ENCODE measurements at regions not wholly inside any gene's neighbourhood (a gene's known extent, or its start where the extent isn't known, plus 50 kb on each side); places are given as distances from the start of the nearest gene placed in this dataset.

DNA sequence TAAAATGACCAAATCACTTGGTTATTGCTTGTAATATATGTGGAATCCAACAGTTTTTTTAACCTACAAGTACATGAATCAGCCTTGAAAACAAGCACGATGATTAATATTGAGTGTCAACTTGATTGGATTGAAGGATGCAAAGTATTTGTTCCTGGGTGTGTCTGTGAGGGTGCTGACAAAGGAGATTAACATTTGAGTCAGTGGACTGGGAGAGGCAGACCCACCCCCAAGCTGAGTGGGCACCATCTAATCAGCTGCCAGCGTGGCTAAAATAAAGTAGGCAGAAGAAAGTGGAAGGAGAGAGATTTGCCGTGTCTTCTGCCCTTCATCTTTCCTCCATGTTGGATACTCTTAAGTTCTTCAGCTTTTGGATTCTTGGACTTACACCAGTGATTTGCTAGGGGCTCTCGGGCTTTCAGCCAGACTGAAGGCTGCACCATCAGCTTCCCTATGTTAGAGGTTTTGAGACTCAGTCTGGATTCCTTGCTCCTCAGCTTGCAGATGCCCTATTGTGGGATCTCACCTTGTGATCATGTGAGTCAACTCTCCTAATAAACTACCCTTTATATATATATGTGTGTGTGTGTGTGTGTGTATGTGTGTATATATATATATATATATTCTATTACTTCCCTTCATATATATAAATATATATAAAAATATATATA lies 118.4 kb upstream of the WDR11 start:
- 91% methylated on average over 4 of the region's 4 CpGs for WGBS (ENCODE audit: low lambda C conversion rate, missing lambda C conversion rate)
- H3K4me2 ChIP-seq = no peak overlapping the region

GRCh38 chr10:120734483-120735078 lies 116.6 kb upstream of the WDR11 start:
- no peaks in the 10 kb centered on the region for H3K36me3 ChIP-seq (replicated peaks; ENCODE audit: insufficient read depth, low read depth)
- DNase-seq (ENCODE audit: low spot score) = no peak
- H3K4me3 ChIP-seq = no peak overlapping the region
- no peaks in the 10 kb centered on the region for H3K9me3 ChIP-seq (ENCODE audit: low read depth)
- WGBS (ENCODE audit: low lambda C conversion rate, missing lambda C conversion rate) = 87% methylated on average over 6 of the region's 6 CpGs
- peaks cover 21% of the 10 kb centered on the region for H3K27me3 ChIP-seq
- no peak overlapping the region for H3K4me2 ChIP-seq
- no peaks in the 10 kb centered on the region for H3K79me2 ChIP-seq
- no peak overlapping the region for H3K27ac ChIP-seq
- no peak overlapping the region for H2AFZ ChIP-seq
- H3K4me1 ChIP-seq (ENCODE audit: insufficient read depth) = no peaks in the 10 kb centered on the region
- TF ChIP-seq EZH2 (IDR thresholded peaks at IDR 0.05; ENCODE audit: borderline replicate concordance) (no peak), CTCF (IDR thresholded peaks at IDR 0.05; ENCODE audit: poor library complexity) (no peak), EZH2phosphoT487 (IDR thresholded peaks at IDR 0.05; ENCODE audit: low read depth, severe bottlenecking, unreplicated experiment) (no peak)
- no peaks in the 10 kb centered on the region for H4K20me1 ChIP-seq (ENCODE audit: insufficient read depth, poor library complexity, severe bottlenecking)
- no peaks in the 10 kb centered on the region for H3K9me2 ChIP-seq (replicated peaks; ENCODE audit: insufficient read depth)

More for the DNA sequence above, 118.4 kb upstream of the WDR11 start:
- Histone ChIP-seq H3K9me2 (replicated peaks; ENCODE audit: insufficient read depth) (no peaks in the 10 kb centered on the region), H3K79me2 (no peaks in the 10 kb centered on the region), H3K36me3 (replicated peaks; ENCODE audit: insufficient read depth, low read depth) (no peaks in the 10 kb centered on the region), H3K4me1 (ENCODE audit: insufficient read depth) (no peaks in the 10 kb centered on the region), H3K9me3 (ENCODE audit: low read depth) (no peaks in the 10 kb centered on the region), H3K27me3 (peaks cover 4% of the 10 kb centered on the region), H3K27ac (no peak overlapping the region), H2AFZ (no peak overlapping the region), H3K4me3 (no peak overlapping the region), H4K20me1 (ENCODE audit: insufficient read depth, poor library complexity, severe bottlenecking) (no peaks in the 10 kb centered on the region)
- DNase-seq (ENCODE audit: low spot score) = no peak
- TF ChIP-seq EZH2 (IDR thresholded peaks at IDR 0.05; ENCODE audit: borderline replicate concordance) (no peak), CTCF (IDR thresholded peaks at IDR 0.05; ENCODE audit: poor library complexity) (no peak), EZH2phosphoT487 (IDR thresholded peaks at IDR 0.05; ENCODE audit: low read depth, severe bottlenecking, unreplicated experiment) (no peak)

DNA sequence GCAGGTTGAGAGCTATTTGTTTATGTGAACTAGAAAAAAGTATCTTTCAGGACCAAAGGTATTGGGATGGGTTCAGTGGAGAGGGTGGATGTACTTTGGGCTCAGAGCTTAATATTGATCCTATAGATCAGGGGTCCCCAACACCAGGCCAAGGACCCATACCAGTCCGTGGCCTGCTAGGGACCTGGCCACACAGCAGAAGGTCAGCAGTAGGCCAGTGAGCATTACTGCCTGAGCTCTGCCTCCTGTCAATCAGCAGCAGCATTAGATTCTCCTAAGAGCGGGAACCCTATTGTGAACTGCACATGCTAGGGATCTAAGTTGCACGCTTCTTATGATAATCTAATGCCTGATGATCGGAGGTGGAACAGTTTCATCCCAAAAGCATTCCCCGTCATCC lies 115.8 kb upstream of the WDR11 start:
- Histone ChIP-seq H3K27me3 (peaks cover 22% of the 10 kb centered on the region), H3K9me3 (ENCODE audit: low read depth) (no peaks in the 10 kb centered on the region), H3K27ac (no peak overlapping the region), H3K36me3 (replicated peaks; ENCODE audit: insufficient read depth, low read depth) (no peaks in the 10 kb centered on the region), H3K79me2 (no peaks in the 10 kb centered on the region), H3K9me2 (replicated peaks; ENCODE audit: insufficient read depth) (no peaks in the 10 kb centered on the region), H3K4me3 (no peak overlapping the region), H3K4me2 (no peak overlapping the region), H4K20me1 (ENCODE audit: insufficient read depth, poor library complexity, severe bottlenecking) (no peaks in the 10 kb centered on the region), H2AFZ (no peak overlapping the region), H3K4me1 (ENCODE audit: insufficient read depth) (no peaks in the 10 kb centered on the region)
- TF ChIP-seq EZH2 (IDR thresholded peaks at IDR 0.05; ENCODE audit: borderline replicate concordance) (no peak), EZH2phosphoT487 (IDR thresholded peaks at IDR 0.05; ENCODE audit: low read depth, severe bottlenecking, unreplicated experiment) (no peak)
- 72% methylated on average over 5 of the region's 5 CpGs for WGBS (ENCODE audit: low lambda C conversion rate, missing lambda C conversion rate)
- no peak for DNase-seq (ENCODE audit: low spot score)

DNA sequence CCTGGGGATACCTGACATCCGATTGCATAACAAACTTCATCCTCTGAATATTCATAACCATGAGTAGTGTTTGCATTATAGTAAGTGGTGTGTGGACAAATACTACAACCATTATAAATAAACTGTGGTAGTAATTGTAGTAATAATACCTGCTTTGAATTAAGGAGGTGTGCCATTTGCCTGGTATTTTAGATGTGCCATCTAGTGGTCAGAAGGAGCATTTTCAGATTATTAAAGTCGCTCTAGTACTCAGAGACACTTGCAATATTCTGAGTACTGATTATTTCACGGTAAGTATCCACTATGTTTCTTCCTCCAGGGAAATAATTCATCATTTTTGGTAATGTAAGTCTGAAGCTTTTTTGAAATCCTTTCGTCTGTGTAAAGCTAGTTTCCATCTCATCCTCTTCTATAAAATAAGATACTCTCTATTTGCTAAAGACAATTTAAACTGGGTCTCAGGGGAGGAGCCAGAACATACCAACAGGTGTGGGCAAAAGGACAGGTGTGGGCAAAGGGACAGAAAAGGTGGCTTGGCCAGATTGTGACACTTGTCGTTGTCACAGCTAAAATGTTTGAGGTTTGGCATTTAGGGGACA lies 115.3 kb upstream of the WDR11 start:
- WGBS (ENCODE audit: low lambda C conversion rate, missing lambda C conversion rate) = 51% methylated on average over 5 of the region's 5 CpGs
- no peak overlapping the region for H2AFZ ChIP-seq
- no peaks in the 10 kb centered on the region for H3K36me3 ChIP-seq (replicated peaks; ENCODE audit: insufficient read depth, low read depth)
- H3K4me1 ChIP-seq (ENCODE audit: insufficient read depth) = no peaks in the 10 kb centered on the region
- H3K4me3 ChIP-seq = no peak overlapping the region
- no peaks in the 10 kb centered on the region for H3K9me2 ChIP-seq (replicated peaks; ENCODE audit: insufficient read depth)
- H4K20me1 ChIP-seq (ENCODE audit: insufficient read depth, poor library complexity, severe bottlenecking) = no peaks in the 10 kb centered on the region
- no peak for TF ChIP-seq EZH2phosphoT487 (IDR thresholded peaks at IDR 0.05; ENCODE audit: low read depth, severe bottlenecking, unreplicated experiment)
- TF ChIP-seq CTCF (IDR thresholded peaks at IDR 0.05; ENCODE audit: poor library complexity) = peak; percentile 64
- no peak for TF ChIP-seq EZH2 (IDR thresholded peaks at IDR 0.05; ENCODE audit: borderline replicate concordance)
- peaks cover 22% of the 10 kb centered on the region for H3K27me3 ChIP-seq
- peak; percentile 19 for DNase-seq (ENCODE audit: low spot score)
- no peak overlapping the region for H3K4me2 ChIP-seq
- no peak overlapping the region for H3K27ac ChIP-seq
- H3K9me3 ChIP-seq (ENCODE audit: low read depth) = no peaks in the 10 kb centered on the region
- H3K79me2 ChIP-seq = no peaks in the 10 kb centered on the region

Measured in hepatocyte (in vitro differentiated cells).